Mesodermal cell (in vitro differentiated cells): ENCODE measurements at regions not wholly inside any gene's neighbourhood (a gene's known extent, or its start where the extent isn't known, plus 50 kb on each side); places are given as distances from the start of the nearest gene placed in this dataset.

Source experiments
- H3K27ac ChIP-seq: 2 replicates; pipeline ENCODE4 v1.7.0; 2013; ENCODE audit warnings: mild to moderate bottlenecking, low read depth, low read length, moderate library complexity; ENCODE audit not compliant: severe bottlenecking
- H3K36me3 ChIP-seq: 2 replicates; pipeline ENCODE4 v1.7.1; 2013; ENCODE audit warnings: mild to moderate bottlenecking, low read length, moderate library complexity; ENCODE audit not compliant: control insufficient read depth, insufficient read depth
- H3K4me1 ChIP-seq: one replicate; pipeline ENCODE4 v1.7.1; 2013; ENCODE audit warnings: mild to moderate bottlenecking, low read length; ENCODE audit not compliant: insufficient read depth, control insufficient read depth, poor library complexity, severe bottlenecking
- H3K4me3 ChIP-seq: 2 replicates; pipeline ENCODE4 v1.7.0; 2013; ENCODE audit warnings: low read length, control low read depth, mild to moderate bottlenecking; ENCODE audit not compliant: insufficient read depth, poor library complexity, severe bottlenecking; ENCODE audit errors: extremely low read depth
- H3K9me3 ChIP-seq: 2 replicates; pipeline ENCODE4 v1.7.1; 2013; ENCODE audit warnings: mild to moderate bottlenecking, low read length, moderate library complexity; ENCODE audit not compliant: control insufficient read depth
- WGBS, 2 experiments: methylation state at CpG; one replicate each; pipeline ENCODE4 v1.1.5; 2013; ENCODE audit warnings: missing lambda C conversion rate in 2 of 2; ENCODE audit not compliant: insufficient coverage in 2 of 2; 5-methylcytosine and 5-hydroxymethylcytosine counted together

DNA sequence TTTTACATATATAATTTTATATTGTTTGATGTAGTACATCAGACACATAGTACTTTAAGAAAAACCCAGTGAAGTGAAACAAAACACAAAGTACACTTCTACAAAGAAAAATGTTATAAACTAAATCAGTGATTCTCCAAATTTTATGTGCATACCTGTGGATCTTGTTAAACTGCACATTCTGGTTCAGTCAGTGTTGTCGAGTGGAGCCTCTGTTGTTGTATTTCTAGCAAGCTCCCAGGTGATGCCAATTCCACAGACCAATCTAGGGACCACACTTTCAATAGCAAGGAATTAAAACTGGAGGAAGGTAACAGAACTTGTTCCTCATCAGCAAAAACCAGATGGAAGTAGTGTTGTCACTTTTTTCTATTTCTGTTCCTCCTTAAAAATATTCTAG lies 183.8 kb upstream of the CD180 start:
- H3K36me3 ChIP-seq, result no peaks in the 10 kb centered on the region
- WGBS, 2 experiments, result 83 to 100% methylated on average over 1 of the region's 1 CpG

DNA sequence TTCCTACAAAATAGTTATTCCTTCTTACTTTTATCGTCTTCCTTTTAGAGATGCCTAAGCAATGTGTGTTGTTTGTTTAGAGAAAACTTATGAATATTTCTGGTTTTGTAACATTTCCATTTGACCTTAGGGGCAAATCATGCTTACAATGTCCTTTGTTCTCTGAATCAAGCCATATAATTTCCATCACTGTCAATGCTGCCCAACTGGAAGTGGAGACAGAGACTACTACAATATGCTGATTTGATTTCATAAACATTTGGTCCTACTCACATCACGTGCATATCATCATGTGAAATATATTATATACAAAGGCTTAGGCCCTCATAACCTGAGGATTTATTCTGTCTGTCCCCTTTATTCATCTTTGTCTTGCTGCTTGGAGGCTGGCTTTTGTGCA lies 183.2 kb upstream of the CD180 start:
- Histone ChIP-seq H3K4me3 (no peak overlapping the region), H3K9me3 (no peaks in the 10 kb centered on the region), H3K27ac (no peak overlapping the region), H3K36me3 (no peaks in the 10 kb centered on the region), H3K4me1 (no peaks in the 10 kb centered on the region)
- whole genome bisulfite sequencing, 2 experiments, result 71% methylated on average over 1 of the region's 2 CpGs; no CpG with 5 or more reads in 1 of the 2 experiments

More for the DNA sequence above, 183.8 kb upstream of the CD180 start:
- Histone ChIP-seq H3K4me3 (no peak overlapping the region), H3K27ac (no peak overlapping the region), H3K4me1 (no peaks in the 10 kb centered on the region), H3K9me3 (no peaks in the 10 kb centered on the region)

DNA sequence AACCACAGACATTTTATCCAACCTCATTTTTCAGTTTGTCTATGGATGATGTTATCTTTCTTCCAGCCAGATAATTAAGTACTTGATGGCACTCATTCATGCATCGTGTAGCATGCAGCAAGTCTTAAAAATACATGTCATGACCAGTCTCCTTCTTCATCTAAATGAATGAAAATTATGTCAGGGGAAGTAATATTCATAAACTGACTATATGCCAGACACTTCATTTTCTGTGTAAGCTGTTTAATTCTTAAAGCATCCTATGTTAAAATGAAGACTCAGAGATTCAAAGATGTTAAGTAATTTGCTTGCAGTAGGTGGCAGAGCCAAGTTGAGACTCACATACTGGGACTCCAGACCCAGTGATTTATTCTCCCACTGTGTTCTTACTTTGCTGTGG lies 181.7 kb upstream of the CD180 start:
- Histone ChIP-seq H3K4me1 (no peaks in the 10 kb centered on the region), H3K4me3 (no peak overlapping the region), H3K36me3 (no peaks in the 10 kb centered on the region), H3K27ac (no peak overlapping the region), H3K9me3 (no peaks in the 10 kb centered on the region)
- WGBS, 2 experiments, result no CpG with 5 or more reads among the region's 1 CpG

DNA sequence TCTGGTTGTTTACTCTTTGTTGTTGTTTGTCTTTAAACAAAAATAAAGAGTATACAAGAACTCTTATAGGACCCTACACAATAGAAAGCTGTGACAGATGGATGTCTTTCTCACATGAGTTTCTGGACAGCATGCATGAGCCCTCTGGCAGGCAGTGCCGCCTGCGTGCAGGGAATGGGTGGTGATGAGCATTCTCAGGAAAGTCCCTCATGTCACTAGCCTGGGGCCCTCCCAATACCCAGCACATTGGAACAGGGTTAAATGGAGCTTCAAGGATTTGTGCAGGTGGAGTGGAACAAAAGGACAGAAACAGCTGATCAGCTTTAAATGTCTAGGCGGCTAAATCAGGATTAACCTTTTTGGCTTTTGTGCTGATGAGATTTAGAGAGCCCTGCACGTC lies 181.0 kb upstream of the CD180 start:
- Histone ChIP-seq H3K36me3 (no peaks in the 10 kb centered on the region), H3K4me3 (no peak overlapping the region), H3K27ac (no peak overlapping the region), H3K4me1 (no peaks in the 10 kb centered on the region), H3K9me3 (no peaks in the 10 kb centered on the region)
- 100% methylated on average over 1 of the region's 4 CpGs for WGBS, 2 experiments

DNA sequence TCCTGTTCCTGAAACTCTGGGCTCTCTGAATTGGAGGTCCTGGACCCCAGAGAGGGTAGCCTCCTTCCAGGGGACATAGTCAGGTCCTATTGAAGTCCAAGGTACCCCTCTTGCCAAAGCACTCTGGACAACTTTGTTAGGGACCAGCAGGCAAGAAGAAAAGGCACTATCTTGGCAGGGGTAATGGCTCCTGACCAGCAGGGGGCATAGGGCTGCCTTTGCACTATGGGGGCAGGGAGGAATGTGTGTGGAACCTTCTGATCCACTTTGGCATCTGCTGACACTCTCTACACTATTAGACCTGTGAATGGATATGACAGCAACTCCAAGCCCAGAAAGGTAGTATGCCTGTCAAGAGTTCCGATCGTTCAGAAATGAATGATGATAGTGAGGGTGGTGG lies 179.0 kb upstream of the CD180 start:
- Histone ChIP-seq H3K9me3 (no peaks in the 10 kb centered on the region), H3K4me3 (no peak overlapping the region), H3K4me1 (no peaks in the 10 kb centered on the region), H3K36me3 (no peaks in the 10 kb centered on the region), H3K27ac (no peak overlapping the region)
- 95 to 100% methylated on average over 2 of the region's 2 CpGs for WGBS, 2 experiments

DNA sequence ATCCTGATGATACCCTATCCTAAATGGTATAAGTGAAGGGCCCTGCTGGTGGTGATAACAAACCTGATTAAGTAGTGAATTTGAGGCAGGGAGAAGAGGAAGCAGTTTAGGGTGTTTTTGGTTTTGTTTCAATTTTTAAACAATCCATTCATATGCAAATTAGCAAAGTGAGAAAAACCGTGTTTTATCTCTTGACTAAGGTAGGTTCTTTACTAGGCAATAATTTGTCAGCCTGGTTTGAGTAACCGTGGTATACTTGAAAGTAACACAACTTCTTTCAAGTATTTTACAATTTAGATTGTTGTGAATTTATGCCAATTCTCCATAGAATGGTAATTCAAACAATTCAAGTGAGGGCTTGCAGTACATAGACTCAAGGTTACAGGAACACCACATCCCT lies 177.8 kb upstream of the CD180 start:
- WGBS, 2 experiments, result no CpG with 5 or more reads among the region's 2 CpGs
- Histone ChIP-seq H3K27ac (no peak overlapping the region), H3K36me3 (no peaks in the 10 kb centered on the region), H3K4me3 (no peak overlapping the region), H3K4me1 (no peaks in the 10 kb centered on the region), H3K9me3 (no peaks in the 10 kb centered on the region)

DNA sequence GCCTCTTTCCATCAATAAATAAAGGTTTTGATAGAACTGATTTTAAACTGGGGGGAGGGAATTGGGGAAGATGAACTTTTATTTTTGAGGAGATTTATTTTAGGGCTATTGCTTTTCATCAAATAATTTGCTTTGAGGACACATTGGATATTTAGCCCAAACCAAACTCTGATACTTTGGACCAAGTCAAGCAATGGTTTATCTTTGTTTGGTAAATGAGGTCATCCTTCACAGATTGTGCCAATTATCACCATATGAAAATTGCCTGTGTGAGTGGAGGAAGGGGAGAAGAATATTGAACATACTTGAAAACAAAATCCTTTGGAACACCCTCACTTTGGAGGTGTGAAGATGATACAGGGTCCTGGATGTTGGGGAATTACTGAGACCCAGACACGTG lies 176.9 kb upstream of the CD180 start:
- 78 to 100% methylated on average over 1 of the region's 1 CpG for WGBS, 2 experiments
- H3K36me3 ChIP-seq, result no peaks in the 10 kb centered on the region
- no peaks in the 10 kb centered on the region for H3K4me1 ChIP-seq
- H3K4me3 ChIP-seq, result no peak overlapping the region
- no peaks in the 10 kb centered on the region for H3K9me3 ChIP-seq
- no peak overlapping the region for H3K27ac ChIP-seq

DNA sequence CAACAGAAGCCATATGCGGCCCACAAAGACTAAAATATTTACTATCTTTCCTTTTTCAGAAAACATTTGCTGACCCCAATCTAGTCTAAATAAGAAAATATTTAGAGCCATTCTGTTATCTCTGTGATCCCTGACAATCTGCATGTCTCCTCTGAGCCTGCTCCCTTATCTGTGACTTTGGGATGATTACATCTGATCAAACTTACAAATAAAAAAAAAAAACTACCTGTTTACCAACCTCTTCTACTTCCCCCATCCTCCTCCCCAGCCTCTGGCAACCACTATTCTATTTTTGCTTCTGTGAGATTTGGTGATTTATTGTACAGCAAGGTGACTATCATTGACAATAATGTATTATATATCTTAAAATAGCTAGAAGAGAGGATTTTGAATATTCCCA lies 176.3 kb upstream of the CD180 start:
- H3K4me3 ChIP-seq, result no peak overlapping the region
- no peak overlapping the region for H3K27ac ChIP-seq
- WGBS, 2 experiments, result no CpG with 5 or more reads among the region's 1 CpG
- no peaks in the 10 kb centered on the region for H3K36me3 ChIP-seq
- H3K4me1 ChIP-seq, result no peaks in the 10 kb centered on the region
- H3K9me3 ChIP-seq, result no peaks in the 10 kb centered on the region

DNA sequence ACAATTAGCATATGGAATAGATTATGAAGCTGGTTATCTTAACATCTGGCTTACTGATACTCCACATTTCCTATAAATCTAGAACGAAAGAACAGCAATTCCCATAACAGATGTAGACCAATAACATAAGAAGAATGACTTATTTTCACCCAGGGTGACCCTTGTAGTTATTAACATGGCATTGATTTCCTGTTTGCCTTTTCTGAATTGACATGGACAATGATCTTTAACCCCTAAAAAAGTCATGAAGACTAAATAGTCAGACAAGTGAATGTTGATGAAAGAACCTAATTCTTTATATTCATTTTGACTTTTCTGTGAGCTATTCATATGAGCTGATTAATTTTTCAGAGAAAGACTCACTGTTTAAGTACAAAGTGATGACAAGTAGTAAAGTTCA lies 175.3 kb upstream of the CD180 start:
- no peaks in the 10 kb centered on the region for H3K36me3 ChIP-seq
- no CpG with 5 or more reads among the region's 1 CpG for WGBS, 2 experiments

DNA sequence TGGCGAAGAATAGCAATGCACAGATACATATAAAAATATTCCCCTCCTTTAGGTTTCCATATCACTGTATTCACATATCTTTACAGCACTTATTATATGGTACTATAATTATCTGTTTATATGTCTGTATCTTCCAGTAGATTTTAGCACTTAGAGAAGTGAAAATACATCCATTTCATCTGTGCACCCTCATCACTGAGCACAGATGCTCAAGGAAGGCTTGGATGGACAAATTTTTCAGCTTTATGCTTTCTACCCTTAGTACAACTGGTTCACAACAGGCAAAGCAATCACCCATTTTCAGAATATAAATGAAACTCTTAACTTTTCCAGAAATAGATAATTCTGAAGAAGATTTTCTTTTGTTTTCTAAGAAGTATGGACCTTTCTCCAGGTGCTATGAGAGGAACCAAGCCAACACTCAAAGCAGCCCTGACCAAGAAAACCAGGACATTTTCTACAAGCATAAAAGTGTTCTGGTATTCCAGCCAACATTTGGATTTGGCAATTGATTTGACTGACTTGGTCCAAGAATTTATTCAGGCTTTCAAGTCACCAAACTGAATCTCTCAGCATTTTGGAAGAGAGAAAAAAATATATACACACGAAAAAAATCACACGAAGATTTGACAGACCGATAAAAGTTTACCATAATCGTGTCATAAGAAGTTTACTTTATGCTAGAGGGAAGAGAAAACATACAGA lies 170.2 kb upstream of the CD180 start:
- no peak overlapping the region for H3K27ac ChIP-seq
- H3K4me3 ChIP-seq, result no peak overlapping the region
- 95 to 100% methylated on average over 1 to 2 of the region's 5 CpGs for WGBS, 2 experiments
- no peaks in the 10 kb centered on the region for H3K9me3 ChIP-seq
- H3K36me3 ChIP-seq, result no peaks in the 10 kb centered on the region
- H3K4me1 ChIP-seq, result no peaks in the 10 kb centered on the region

More for the DNA sequence above, 175.3 kb upstream of the CD180 start:
- Histone ChIP-seq H3K4me3 (no peak overlapping the region), H3K27ac (no peak overlapping the region), H3K9me3 (no peaks in the 10 kb centered on the region), H3K4me1 (no peaks in the 10 kb centered on the region)

DNA sequence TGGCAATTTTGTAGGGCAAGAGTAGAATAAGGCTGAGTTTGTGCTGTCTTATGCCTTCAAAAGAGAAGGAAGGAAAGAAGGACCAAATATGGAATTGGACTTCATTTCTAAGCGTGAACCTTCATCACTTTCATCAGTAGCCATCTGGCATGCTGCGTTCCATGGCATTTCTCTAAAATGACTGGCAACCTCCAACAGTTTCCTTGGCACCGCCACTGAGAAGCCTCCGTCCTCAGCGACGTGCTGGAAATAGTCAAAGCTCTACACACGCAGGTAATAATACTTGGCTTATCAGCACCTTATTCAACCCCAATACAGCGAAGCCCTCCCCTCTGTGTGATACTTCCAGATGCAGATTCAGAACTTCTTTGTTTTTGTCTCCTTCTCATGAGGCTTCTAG lies 169.7 kb upstream of the CD180 start:
- no peaks in the 10 kb centered on the region for H3K4me1 ChIP-seq
- no peak overlapping the region for H3K27ac ChIP-seq
- H3K9me3 ChIP-seq, result no peaks in the 10 kb centered on the region
- no peaks in the 10 kb centered on the region for H3K36me3 ChIP-seq
- no peak overlapping the region for H3K4me3 ChIP-seq
- WGBS, 2 experiments, result 88 to 96% methylated on average over 8 of the region's 8 CpGs
